ENCODE measurements at regions not wholly inside any gene's neighbourhood (a gene's known extent, or its start where the extent isn't known, plus 50 kb on each side); places are given as distances from the start of the nearest gene placed in this dataset.
A peak's percentile ranks its signal among the peaks of the same experiment; 100 is the strongest.
"Not testable (repeated sequence)": the region's sequence is repeated elsewhere in the genome, so short reads cannot be mapped to it uniquely, and the experiment has no call there.

DNA sequence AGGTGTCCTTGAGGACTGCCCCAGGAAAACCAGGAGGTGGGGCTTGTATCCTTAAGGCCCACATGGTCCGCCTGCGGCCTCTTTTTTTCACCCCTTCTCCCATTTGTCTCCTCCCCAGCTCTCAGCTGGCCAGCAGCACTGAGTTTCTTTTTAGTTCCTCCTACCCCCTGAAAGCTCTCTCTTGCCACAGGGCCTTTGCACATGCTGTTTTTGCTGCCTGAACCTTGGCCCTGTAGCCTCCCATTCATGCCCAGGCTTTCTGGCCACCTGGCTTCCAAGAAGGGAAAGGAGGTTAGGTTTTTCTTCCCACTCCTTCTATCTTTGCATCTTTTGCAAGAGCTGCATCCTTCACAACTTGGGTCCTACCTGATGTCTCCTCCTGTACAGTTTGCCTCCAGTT lies 358.1 kb downstream of the VRK1 start:
- no peak for DNase-seq

DNA sequence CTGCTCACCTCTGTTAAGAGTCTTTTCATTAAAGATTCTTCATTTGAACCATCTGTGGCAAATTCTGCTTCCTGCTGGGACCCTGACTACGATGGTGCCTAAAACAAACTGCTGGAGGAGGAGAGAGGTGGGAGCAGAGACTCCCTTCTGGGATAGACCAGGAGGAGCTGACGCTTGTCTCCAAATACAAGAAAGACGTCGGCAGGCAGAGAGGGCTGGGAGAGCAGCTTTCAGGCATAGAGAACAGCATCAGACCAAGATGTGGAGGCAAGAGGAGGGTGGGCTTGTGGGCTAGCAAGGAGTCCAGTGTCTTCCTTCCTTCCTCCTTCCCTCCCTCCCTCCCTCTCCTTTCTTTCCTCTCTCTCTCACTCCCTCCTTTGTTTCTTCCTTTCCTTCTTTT lies 358.6 kb downstream of the VRK1 start:
- no peak for DNase-seq

DNA sequence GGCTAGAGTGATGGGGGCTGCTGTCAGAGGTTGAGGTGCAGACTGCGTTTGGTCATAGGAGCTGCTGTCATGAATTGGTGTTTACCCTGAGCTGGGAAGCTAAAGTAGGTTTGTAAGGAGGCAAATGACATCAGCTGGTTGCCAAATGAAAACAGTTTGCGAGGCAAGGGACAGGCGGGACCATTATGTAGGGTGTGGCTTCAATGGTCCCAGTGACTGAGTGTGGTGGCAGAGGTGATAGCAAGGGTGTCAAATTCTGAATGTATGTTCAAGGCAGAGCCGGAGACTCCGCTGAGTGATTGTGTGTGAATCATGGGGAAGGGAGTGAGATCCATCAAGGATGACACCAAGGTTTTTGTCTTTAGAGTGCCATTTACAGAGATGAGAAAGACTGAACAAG lies 359.5 kb downstream of the VRK1 start:
- no peak for DNase-seq

DNA sequence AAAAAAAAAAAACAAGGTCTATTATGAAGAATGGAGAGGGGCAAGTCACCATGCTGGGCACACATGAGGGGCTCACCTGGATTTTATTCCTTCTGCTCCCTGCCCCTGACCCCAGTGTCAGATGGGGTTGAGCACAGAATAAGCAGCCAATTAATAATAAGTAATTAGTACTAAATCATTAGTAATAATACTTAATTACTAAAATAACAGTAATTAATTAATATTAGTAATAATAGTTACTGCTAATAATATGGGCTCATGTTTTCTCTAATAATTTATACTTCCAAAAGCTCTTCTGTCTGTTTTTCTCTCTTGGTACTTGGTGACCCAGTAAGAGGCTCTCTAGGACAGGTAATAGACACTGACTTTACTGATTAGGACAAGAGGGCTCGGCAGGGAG lies 360.9 kb downstream of the VRK1 start:
- no peak for DNase-seq

DNA sequence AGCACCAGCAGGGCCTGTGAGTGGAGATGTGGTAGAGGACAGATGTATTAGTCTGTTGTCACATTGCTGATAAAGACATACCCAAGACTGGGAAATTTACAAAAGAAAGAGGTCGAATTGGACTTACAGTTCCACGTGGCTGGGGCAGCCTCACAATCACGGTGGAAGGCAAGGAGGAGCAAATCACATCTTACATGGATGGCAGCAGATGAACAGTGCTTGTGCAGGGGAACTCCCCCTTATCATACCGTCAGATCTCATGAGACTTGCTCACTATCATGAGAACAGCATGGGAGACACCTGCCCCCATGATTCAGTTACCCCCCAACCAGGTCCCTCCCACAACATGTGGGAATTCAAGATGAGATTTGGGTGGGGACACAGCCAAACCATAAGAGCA lies 361.9 kb downstream of the VRK1 start:
- no peak for DNase-seq

DNA sequence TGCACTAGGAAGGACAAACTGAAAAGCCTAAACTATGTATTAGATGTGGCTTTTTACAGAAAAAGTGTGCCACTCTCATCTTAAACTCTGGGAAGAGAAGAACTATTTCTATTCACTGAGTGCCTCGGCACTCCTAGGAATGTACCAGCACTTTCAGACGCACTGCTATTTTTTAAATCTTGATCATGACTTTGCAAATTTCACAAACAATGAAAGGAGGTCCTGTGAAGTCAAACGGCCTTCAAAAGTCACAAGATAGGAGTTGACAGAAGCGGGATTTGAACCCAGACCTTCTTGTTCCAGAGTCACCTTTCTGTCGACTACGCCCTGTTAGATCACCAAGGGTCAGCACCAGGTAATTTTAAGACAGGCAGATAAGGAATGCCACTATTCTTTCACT lies 365.4 kb downstream of the VRK1 start:
- DNase-seq = no peak

DNA sequence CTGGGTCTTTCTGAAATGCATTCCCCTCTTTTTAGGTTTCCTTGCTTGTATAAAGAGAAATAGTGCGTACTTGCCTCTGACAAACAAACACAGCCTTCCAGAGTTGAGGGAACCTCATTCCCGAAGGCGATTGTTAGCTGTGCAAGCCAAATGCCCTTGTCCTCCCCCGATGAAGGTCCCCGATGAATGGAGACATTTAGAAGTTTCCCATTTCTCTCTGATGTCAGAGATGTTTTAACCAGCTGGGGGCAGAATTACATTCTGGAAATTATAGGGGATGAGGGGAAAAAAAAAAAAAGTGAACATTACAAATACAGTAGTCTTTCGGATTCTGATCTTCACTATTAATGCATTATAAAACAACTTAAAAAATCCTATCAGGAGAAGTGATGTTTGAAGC lies 366.8 kb downstream of the VRK1 start:
- no peak for DNase-seq

DNA sequence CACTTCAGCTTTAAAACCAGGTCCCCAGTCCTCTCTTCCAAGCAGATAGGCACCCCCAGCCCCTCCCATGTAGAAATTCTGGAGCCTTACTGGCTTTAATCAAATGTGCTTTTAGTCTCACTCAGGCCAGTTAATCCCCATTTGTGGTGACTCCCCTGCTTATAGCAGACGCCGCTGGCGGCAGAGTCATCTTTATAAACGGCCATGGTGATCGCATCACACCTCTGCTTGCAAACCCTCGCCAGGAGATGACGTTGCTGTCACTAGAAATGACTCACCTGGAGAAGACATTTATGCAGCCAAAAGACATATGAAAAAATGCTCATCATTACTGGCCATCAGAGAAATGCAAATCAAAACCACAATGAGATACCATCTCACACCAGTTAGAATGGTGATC lies 369.3 kb downstream of the VRK1 start:
- DNase-seq = no peak

DNA sequence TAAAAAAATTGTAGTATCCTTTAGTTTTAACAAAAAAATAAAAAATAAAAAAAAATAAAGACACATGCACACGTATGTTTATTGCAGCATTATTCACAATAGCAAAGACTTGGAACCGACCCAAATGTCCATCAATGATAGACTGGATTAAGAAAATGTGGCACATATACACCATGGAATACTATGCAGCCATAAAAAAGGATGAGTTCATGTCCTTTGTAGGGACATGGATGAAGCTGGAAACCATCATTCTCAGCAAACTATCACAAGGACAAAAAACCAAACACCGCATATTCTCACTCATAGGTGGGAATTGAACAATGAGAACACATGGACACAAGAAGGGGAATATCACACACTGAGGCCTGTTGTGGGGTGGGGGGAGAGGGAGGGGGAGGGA lies 370.4 kb downstream of the VRK1 start:
- not testable (repeated sequence) for DNase-seq

DNA sequence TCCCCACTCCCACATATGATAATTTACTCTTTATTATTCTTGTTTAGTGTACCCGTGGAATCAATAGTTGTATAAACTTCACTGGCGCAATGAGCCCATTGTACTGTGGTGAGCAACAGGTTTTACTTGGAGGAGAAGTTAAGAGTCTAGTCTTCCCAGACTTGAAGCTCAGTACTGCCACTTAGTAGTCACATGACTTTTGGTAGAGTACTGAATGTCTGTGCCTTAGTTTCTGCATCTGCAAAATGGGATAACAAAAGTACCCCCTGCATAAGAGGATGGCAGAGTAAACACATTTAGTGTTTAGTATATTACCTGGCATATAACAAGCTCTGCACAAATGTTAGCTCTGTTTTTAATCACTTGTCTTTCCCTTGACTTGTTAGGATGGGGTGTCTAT lies 375.5 kb downstream of the VRK1 start:
- DNase-seq = no peak

DNA sequence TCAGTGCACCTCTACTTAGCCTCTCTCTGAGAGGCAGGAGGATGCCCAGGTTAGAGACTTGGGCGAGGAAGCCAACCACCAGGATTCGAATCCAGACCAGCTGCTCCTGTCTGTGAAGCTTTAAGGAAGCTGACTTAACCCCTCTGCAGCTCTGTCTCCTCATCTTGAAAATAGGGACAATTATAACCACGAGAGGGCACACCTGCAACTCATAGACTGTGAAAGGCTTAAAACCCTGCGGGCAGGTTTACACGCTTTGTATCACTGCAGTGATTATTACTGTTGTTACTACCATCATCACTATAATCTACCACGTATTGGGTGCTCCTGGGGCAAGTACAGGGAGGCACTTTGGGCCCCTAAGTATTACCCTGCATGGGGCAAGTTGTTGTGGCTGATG lies 379.8 kb downstream of the VRK1 start:
- peak; percentile 31 for DNase-seq

DNA sequence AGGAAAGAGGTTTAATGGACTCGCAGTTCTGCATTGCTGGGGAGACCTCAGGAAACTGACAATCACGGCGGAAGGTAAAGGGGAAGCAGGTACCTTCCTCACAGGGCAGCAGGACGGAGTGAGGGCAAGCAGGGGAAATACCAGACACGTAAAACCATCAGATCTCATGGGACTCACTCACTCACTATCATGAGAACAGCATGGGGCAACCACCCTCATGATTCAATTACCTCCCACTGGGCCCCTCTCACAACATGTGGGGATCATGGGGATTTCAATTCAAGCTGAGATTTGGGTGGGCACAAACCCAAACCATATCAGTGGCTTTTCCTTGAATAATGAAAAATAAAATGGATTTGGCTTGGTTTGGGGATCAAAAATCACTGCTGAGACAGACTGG lies 380.5 kb downstream of the VRK1 start:
- DNase-seq = no peak

DNA sequence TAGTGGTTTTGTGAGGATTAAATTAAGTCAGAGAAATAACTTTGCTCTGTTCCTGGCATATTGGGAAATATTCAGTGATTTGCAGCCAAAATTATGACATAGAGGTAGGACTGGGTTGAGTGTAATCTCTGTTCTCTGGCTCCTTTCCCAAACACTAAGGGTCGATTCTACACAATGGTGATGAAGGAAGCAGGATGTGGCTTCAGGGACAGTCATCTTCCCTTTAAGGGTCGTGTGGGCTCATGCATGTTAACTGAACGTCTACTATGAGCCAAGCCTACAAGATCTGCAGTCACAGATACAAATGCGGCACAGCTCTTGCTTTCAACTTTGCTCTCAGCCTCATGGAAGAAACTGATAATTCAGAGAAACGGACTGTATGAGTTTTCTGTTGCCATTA lies 381.6 kb downstream of the VRK1 start:
- no peak for DNase-seq

DNA sequence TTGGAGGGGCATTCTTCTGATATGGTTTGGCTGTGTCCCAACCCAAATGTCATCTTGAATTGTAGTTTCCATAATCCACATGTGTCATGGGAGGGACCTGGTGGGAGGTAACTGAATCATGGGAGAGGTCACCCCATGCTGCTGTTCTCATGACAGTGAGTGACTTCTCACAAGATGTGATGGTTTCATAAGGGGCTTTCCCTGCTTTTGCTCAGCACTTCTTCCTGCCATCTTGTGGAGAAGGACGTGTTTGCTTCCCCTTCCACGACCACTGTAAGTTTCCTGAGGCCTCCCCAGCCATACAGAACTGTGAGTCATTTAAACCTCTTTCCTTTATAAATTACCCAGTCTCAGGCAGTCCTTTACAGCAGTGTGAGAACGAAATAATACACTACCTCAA lies 382.4 kb downstream of the VRK1 start:
- no peak for DNase-seq

DNA sequence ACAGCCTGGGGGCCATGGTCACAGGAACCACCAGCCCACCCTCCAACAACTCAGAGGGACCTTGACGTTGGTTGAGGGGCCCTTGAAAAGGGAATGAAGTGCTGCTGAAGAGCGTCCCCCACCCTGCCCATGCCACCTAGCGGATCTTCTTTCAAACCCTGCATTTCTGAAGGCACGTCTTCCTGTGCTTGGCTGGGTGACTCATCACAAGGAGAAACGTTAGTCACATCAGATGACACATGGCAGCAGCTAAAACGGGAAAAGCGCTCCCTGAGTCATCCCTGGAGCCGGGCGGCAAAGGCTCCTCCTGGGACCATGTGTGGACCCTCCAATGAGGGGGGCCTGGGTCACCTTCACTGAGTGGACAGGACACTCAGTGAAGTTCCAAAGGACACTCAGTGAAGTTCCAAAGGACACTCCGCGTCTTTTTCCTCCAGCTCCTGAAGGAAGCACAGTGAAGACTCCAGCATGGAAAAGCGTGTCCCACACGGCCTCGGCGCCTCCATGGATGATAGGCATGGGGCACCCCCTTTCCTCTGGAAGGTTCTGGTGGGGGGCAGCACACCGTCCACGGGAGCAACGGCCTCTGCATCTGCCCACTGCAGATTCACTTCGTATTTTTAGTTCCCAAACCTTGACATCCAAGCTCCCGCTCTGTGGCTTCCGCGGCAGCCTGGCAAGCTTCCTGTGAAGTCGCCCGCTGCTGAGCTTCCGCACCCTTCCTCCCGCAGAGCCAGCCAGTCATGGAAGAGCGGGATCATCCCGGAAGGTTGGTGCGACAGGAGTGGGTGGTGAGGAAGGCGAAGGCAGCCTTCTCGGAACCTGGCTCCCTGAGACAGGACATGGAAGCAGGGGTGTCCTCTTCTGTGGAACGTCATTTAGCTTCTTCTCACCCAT lies 383.4 kb downstream of the VRK1 start:
- no peak for DNase-seq

DNA sequence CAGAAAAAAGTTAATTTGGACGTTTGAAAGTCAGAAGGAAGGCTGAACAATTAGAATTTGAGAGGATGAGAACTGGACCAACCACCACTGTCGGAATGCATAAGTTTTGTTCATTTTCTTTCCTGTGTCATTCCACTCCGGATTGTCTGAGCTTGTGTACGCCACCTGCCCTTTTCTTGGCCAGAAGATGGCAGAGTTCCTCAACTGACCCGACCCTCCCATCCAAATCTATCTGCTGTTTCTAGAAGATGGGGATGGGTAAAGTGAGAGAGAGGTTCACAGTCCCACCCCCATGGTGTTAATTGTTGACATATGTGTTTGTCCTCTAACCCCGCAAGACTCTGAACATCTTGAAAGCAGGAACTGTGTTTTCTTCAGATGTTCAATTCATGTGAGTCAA lies 388.0 kb downstream of the VRK1 start:
- peak; percentile 8 for DNase-seq

DNA sequence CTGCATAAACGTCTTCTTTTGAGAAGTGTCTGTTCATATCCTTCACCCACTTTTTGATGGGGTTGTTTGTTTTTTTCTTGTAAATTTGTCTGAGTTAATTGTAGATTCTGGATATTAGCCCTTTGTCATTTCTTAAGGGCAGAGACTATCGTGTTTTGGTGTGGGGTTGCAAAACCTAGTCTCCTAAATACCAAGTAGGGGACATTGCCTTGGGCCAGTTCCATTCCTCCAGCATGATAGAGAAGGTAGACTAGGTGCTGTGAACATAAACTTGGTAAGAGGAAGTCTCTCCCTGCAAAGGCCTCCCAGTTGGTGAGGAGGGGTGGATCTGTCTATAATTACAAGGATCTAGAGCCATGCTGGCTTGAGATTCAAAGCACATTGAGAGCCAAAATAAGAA lies 390.7 kb downstream of the VRK1 start:
- DNase-seq = no peak

DNA sequence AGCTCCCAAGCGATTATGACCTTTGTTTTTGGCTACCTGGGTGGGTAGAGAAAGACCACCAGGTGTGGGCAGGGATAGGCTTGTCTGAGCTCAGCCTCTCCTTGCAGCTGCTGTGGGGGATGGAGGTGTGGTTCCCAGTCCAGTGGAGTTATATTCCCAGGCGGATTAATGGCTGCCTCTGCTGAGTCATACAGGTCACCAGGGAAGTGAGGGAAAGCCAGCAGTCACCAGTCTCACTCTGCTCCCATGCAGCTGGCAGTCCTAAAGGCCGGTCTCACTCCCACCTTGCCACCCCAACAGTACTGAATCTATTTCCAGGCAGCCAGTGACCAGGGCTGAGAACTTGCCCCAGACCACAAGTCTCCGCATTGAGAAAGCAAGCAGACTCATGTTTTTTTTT lies 399.2 kb downstream of the VRK1 start:
- DNase-seq = no peak

DNA sequence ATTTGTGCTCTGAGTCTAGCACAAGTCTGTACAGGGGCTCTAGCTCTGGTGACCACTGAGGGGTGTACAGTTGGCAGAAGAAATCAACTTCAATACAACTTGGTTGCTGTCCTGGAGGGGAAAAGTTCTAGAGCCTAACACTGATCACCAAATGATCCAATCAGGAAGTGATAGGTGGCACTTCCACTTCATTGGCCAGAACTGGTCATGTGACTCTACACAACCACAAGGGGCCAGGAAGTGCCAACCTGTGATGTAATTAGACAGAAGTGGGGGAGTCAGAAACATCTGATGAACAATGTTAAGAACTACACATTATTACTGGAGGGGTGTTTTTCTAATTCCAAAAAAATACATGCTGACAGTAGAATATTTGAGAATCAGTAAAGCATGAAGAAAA lies 401.6 kb downstream of the VRK1 start:
- DNase-seq = no peak

DNA sequence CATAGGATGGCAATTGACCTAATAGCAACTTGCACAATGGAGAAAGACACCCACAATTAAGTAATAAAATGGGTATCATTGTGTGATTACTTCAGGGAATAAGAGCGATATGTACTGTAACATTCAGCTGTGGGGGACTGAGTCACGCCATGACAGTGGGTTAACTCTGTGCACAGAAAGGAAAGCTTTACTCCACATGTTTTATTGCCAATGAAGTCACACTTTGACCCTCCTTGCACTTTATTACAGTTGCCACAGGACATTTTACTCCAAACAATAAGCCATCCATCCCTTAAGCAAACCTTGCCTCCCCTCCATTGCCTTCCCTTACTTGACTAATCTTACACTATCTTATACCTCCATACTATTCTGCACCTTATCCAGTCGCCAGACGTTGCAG lies 403.1 kb downstream of the VRK1 start:
- DNase-seq = no peak

DNA sequence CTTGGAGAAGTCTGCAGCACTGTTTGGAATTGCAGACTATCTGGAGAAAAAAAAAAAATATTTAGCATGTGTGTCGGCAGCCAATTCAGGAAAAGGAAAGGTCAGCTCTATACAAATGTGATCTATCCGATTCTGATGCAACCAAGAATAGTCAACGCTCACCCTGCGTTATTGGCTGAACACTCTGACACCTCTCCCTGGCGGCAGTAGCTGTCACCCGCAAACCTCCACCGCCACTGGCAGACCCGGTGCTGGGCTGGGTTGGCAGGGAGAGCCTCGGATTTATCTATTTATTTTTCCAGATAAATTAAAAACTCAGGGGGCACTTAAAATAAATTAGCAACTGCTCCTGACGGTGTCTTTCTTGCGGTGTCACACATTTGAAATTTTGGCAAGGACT lies 409.7 kb downstream of the VRK1 start:
- DNase-seq = no peak

DNA sequence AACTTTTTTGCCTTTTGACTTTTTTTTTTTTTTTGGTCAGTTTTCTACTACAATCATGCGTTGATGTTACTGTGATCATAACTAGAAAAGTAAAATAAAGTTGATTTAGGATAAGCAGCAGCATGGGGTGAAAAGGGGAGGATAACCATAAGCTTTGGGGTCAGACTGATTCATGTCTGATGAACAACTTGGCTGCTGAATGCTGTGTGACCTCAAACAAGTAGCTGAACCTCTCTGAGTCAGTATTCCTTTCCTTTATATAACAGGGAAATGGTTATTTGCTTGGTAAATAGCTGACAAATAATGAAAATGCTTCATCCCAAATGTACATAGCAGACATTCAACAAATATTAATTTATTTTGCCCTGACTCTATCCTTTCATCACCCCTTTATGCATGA lies 413.0 kb downstream of the VRK1 start:
- DNase-seq = no peak

DNA sequence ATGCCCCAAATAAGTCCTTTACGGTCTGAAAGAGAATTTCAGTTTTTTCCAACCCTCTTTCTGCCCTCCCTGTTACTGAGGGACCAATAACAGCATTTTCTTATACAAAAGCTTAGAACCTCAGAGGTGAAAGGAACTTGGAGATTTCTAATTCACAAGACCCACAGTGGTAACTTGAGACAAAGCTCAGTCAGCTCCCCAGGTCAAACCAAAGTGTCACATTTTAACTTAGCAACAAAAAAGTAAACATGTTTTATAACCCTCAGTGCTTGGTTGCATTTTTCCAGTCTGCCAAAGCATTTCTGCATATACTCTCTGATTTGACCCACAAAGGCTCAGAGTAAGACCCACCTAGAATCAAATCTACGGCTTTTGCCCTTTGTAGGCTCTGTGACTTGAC lies 415.2 kb downstream of the VRK1 start:
- no peak for DNase-seq

DNA sequence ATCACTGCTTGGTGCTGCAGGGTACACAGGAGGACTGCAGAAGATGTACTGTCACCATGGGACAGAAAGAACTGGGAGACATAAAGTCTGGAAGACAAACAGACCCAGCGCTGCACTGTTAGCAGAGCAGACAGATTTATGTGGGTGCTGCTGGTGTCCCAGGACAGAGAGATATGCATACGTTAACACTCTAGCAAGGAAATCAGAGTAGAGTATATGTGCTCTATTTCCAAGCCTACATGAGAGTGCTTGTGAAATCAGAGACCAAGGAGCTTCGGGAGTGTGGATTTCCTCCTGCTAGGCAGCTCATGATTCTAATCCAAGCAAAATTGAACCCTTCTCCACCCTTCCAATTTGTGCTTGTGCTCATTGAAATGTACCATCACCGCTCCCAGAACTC lies 416.5 kb downstream of the VRK1 start:
- no peak for DNase-seq

DNA sequence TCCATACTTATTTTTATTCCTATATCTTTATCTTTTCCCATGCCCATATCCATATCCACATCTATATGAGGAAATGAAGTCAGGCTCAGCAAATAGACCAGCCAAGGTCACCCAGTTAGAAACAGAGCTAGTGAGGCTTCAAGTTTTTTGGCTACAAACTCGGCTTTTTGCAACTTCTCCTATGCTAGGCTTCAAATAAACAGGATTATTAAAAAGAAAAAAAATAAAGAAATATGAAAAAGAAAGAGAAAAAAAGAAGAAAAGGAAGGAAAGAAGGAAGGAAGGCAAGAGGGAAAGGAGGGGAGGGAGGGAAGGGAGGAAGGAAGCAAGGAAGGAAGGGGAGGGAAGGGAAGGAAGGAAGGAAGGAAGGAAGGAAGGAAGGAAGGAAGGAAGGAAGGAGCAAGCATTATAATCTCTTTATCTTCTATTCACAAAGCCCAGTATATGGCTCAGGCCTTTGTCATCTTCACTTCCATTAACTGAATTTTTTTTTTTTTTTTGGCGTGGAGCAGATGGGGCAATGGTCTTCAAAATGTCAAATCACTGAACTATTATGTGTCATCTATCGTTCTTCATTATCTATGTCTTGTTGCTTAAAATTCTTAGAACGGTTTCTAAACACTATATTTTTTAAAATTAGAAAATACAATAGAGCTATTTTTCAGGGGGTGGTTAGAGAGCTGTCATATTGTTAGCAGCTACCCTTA lies 418.2 kb downstream of the VRK1 start:
- no peak for DNase-seq

Measured in NCI-H2171 (cell line).